ENCODE measurements at regions not wholly inside any gene's neighbourhood (a gene's known extent, or its start where the extent isn't known, plus 50 kb on each side); places are given as distances from the start of the nearest gene placed in this dataset.

DNA sequence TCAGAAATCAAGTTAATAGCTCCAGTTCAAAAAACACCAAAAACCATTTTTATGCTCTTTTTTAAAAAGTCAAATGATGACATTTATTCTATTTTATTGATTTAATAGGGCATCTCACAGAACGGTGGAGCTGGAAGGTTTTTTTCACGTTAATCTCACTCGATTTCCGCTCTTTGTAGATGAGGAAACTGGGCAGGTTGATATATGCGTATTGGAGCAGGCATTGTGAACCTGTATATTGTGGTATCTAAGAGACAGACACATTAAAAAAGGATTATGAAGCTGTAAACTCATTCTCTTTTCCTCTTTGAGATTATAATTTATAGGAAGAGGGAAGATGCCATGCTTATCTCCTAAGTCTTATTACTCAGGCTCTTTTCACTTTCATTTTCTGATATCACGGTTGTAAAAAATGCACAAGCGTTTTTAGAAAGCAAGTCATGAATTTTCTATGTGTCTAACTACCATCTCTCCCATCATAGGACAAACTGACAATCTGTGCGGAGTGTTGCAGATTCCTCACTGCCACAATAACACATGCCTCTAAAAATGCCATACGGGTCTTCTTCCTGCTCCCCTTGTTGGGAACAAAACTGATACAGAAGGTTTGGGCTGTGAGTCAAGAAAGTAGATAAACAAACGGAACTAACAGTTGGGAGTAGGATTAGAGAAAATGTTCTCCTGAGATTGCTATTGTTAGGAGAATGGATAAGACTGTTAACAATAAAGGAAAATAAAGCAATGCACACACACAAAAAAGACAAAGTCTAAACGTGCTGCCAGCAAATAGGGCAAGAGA lies 1997.7 kb downstream of the MAT2B start:
- TF ChIP-seq EZH2 (IDR thresholded peaks at IDR 0.05; ENCODE audit: low read length): no peak
- TF ChIP-seq, protein P1, sequence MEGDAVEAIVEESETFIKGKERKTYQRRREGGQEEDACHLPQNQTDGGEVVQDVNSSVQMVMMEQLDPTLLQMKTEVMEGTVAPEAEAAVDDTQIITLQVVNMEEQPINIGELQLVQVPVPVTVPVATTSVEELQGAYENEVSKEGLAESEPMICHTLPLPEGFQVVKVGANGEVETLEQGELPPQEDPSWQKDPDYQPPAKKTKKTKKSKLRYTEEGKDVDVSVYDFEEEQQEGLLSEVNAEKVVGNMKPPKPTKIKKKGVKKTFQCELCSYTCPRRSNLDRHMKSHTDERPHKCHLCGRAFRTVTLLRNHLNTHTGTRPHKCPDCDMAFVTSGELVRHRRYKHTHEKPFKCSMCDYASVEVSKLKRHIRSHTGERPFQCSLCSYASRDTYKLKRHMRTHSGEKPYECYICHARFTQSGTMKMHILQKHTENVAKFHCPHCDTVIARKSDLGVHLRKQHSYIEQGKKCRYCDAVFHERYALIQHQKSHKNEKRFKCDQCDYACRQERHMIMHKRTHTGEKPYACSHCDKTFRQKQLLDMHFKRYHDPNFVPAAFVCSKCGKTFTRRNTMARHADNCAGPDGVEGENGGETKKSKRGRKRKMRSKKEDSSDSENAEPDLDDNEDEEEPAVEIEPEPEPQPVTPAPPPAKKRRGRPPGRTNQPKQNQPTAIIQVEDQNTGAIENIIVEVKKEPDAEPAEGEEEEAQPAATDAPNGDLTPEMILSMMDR (optimal IDR thresholded peaks at IDR 0.05 in 1 of 3, IDR thresholded peaks at IDR 0.05 in 1 of 3, conservative IDR thresholded peaks at IDR 0.05 in 1 of 3; ENCODE audit: extremely low read depth in 1 of 3, insufficient read depth in 2 of 3, low read length in 3 of 3): no peak
- DNase-seq (ENCODE audit: low read depth, low spot score): no peak
- no peak overlapping the region for H2AFZ ChIP-seq (ENCODE audit: control insufficient read depth, low read length)

DNA sequence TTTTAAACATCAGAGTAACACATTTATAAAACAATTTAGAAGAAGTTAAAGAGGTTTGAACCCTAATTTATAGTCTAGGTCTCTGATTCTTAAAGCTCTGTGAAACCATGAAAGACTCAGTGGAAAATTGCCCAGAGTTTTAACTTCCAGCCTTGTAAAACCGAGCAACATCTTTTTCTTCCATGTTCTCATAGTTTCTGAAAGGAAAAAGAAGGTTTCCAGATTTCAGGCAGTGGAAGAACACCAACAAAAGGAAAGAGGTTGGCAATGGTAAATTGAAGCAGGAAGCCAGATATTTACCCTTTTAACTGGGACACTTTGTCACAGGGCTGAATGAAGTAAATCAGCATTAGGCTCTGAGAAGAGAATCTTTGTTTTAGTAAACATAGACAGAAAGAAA lies 1999.3 kb downstream of the MAT2B start:
- no peaks in the 10 kb centered on the region for H3K9me1 ChIP-seq (ENCODE audit: control insufficient read depth, extremely low read depth, insufficient read depth, low read length)
- H3K27ac ChIP-seq (ENCODE audit: control insufficient read depth, insufficient read depth, low read length): no peak overlapping the region
- no peaks in the 10 kb centered on the region for H3K4me1 ChIP-seq (ENCODE audit: control insufficient read depth, extremely low read depth, insufficient read depth, low read length)
- FAIRE-seq (no peak), DNase-seq (ENCODE audit: low read depth, low spot score) (no peak)
- no peak overlapping the region for H3K4me3 ChIP-seq (ENCODE audit: control insufficient read depth in 2 of 3, extremely low read depth in 1 of 3, insufficient read depth in 2 of 3, low read depth in 1 of 3, low read length in 3 of 3)
- H3K4me2 ChIP-seq (ENCODE audit: control insufficient read depth, extremely low read depth, insufficient read depth, low read depth, low read length): no peak overlapping the region
- no peak overlapping the region for H3K9ac ChIP-seq (ENCODE audit: control insufficient read depth, extremely low read depth, insufficient read depth, low read length)
- H2AFZ ChIP-seq (ENCODE audit: control insufficient read depth, low read length): no peak overlapping the region
- H4K20me1 ChIP-seq (ENCODE audit: control insufficient read depth, extremely low read depth, insufficient read depth, low read length): no peaks in the 10 kb centered on the region
- H3K79me2 ChIP-seq (ENCODE audit: control insufficient read depth, insufficient read depth, low read length): no peaks in the 10 kb centered on the region
- H3K9me3 ChIP-seq (ENCODE audit: control insufficient read depth, low read depth, low read length): no peaks in the 10 kb centered on the region
- no peaks in the 10 kb centered on the region for H3K36me3 ChIP-seq (ENCODE audit: control insufficient read depth in 2 of 2, extremely low read depth in 1 of 2, insufficient read depth in 2 of 2, low read length in 2 of 2)
- dilution Hi-C loops (cut with MboI; ENCODE audit: extremely low pct_ligation_motif_present, low sequenced_read_pairs): no loop called here
- TF ChIP-seq, protein P1 (optimal IDR thresholded peaks at IDR 0.05 in 1 of 3, IDR thresholded peaks at IDR 0.05 in 1 of 3, conservative IDR thresholded peaks at IDR 0.05 in 1 of 3; ENCODE audit: extremely low read depth in 1 of 3, insufficient read depth in 2 of 3, low read length in 3 of 3): no peak
- no peak for TF ChIP-seq EZH2 (IDR thresholded peaks at IDR 0.05; ENCODE audit: low read length)
- H3K27me3 ChIP-seq (ENCODE audit: control insufficient read depth, extremely low read depth, insufficient read depth, low read length): no peaks in the 10 kb centered on the region

More for the DNA sequence above, 1997.7 kb downstream of the MAT2B start:
- Histone ChIP-seq H3K27me3 (ENCODE audit: control insufficient read depth, extremely low read depth, insufficient read depth, low read length) (no peaks in the 10 kb centered on the region), H3K4me1 (ENCODE audit: control insufficient read depth, extremely low read depth, insufficient read depth, low read length) (no peaks in the 10 kb centered on the region), H3K9me3 (ENCODE audit: control insufficient read depth, low read depth, low read length) (no peaks in the 10 kb centered on the region), H3K4me2 (ENCODE audit: control insufficient read depth, extremely low read depth, insufficient read depth, low read depth, low read length) (no peak overlapping the region), H3K27ac (ENCODE audit: control insufficient read depth, insufficient read depth, low read length) (no peak overlapping the region), H3K9me1 (ENCODE audit: control insufficient read depth, extremely low read depth, insufficient read depth, low read length) (no peaks in the 10 kb centered on the region), H3K36me3 (ENCODE audit: control insufficient read depth in 2 of 2, extremely low read depth in 1 of 2, insufficient read depth in 2 of 2, low read length in 2 of 2) (no peaks in the 10 kb centered on the region), H3K79me2 (ENCODE audit: control insufficient read depth, insufficient read depth, low read length) (no peaks in the 10 kb centered on the region), H4K20me1 (ENCODE audit: control insufficient read depth, extremely low read depth, insufficient read depth, low read length) (no peaks in the 10 kb centered on the region), H3K9ac (ENCODE audit: control insufficient read depth, extremely low read depth, insufficient read depth, low read length) (no peak overlapping the region), H3K4me3 (ENCODE audit: control insufficient read depth in 2 of 3, extremely low read depth in 1 of 3, insufficient read depth in 2 of 3, low read depth in 1 of 3, low read length in 3 of 3) (no peak overlapping the region)
- dilution Hi-C loops (cut with MboI; ENCODE audit: extremely low pct_ligation_motif_present, low sequenced_read_pairs): no loop called here
- no peak for FAIRE-seq

All from keratinocyte (primary cell).